Activated CD8-positive, alpha-beta memory T cell treated with anti-CD3 and anti-CD28 coated beads for 48 hours (primary cell): ENCODE measurements at regions not wholly inside any gene's neighbourhood (a gene's known extent, or its start where the extent isn't known, plus 50 kb on each side); places are given as distances from the start of the nearest gene placed in this dataset.

Experiments used
- DNase-seq, 3 experiments: peaks; one replicate each; pipeline ENCODE4 v3.0.0-alpha.2; 2020; ENCODE audit warnings: low read depth in 2 of 3, low spot score in 2 of 3

GRCh38 chr19:30718707-30719106, 346.5 kb downstream of the ZNF536 start:
- no peak for DNase-seq

GRCh38 chr19:30718014-30718413, 345.8 kb downstream of the ZNF536 start:
- no peak for DNase-seq

GRCh38 chr19:30717381-30717780, 345.2 kb downstream of the ZNF536 start:
- DNase-seq: no peak

- DNase-seq: no peak
These were observed 340.5 kb downstream of the ZNF536 start for GRCh38 chr19:30712431-30713337.

GRCh38 chr19:30711826-30712225, 339.6 kb downstream of the ZNF536 start:
- DNase-seq: no peak

- no peak for DNase-seq
These were observed 339.1 kb downstream of the ZNF536 start for GRCh38 chr19:30711296-30711695.

- no peak for DNase-seq
These were observed 338.5 kb downstream of the ZNF536 start for GRCh38 chr19:30710721-30711120.

GRCh38 chr19:30708416-30709178, 336.4 kb downstream of the ZNF536 start:
- no peak for DNase-seq

GRCh38 chr19:30704771-30705330, 332.7 kb downstream of the ZNF536 start:
- no peak for DNase-seq

GRCh38 chr19:30703645-30704044, 331.5 kb downstream of the ZNF536 start:
- no peak for DNase-seq

GRCh38 chr19:30701178-30701577, 329.0 kb downstream of the ZNF536 start:
- no peak for DNase-seq

GRCh38 chr19:30699871-30700280, 327.7 kb downstream of the ZNF536 start:
- no peak for DNase-seq

- DNase-seq: no peak
These were observed 324.3 kb downstream of the ZNF536 start for GRCh38 chr19:30696514-30696913.

GRCh38 chr19:30695171-30695875, 323.1 kb downstream of the ZNF536 start:
- no peak for DNase-seq

GRCh38 chr19:30694156-30694755, 322.1 kb downstream of the ZNF536 start:
- no peak for DNase-seq

- DNase-seq: no peak
These were observed 320.8 kb downstream of the ZNF536 start for GRCh38 chr19:30692879-30693503.

GRCh38 chr19:30692181-30692811, 320.1 kb downstream of the ZNF536 start:
- DNase-seq: no peak

GRCh38 chr19:30691819-30692166, 319.6 kb downstream of the ZNF536 start:
- no peak for DNase-seq

- DNase-seq: no peak
These were observed 319.0 kb downstream of the ZNF536 start for GRCh38 chr19:30690935-30691818.
